GM18502 (cell line): ENCODE measurements at regions not wholly inside any gene's neighbourhood (a gene's known extent, or its start where the extent isn't known, plus 50 kb on each side); places are given as distances from the start of the nearest gene placed in this dataset.

Experiments used
- ATAC-seq: cut with Tn5 transposase; IDR thresholded peaks from one replicate; pipeline ENCODE4 v1.9.1; 2021; ENCODE audit warnings: mild to moderate bottlenecking; ENCODE audit not compliant: unreplicated experiment, poor library complexity

DNA sequence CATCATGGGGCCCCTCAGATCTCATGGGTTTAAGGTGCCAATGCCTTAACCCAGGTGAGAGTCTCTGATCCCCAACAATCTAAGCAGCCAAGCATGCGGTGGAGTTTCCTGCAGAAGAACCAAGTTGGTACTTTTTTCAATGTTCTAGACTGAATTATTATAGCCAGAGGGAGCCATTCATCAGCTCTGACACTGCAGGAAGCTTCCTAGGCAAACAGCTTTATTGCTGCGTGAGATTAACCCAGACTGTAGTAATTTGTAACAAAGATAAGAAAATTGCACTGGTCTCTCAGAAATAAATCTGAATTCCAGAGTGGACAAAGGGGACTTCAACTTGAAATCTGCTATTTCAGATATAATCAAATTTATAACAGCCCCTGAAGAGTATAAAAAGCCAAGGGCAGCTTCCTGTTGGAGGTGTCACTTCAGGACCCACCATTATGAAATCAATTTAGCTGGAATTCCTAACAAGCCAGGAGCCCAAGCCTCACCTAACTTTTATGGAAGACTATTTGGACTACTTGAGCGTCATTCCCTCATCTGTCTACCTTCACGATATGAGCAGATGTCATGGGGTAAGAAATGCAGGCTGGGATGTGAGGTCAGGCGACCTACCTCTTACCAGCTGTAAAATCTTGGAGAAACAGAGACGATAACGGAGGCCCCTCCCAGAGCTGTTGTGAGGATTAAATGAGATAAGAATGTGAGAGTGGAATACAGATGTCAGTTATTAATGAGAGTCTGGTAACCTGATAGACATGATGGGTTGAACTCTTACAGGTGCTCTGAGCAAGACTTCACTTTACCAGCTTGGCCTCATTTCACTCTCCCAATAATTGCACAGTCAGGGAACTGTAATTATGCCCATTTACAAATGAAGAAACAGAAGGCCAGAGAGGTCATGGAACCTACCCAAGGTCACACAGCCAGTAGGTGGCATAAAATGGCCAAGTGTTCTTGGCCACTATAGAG is 135.1 kb downstream of the RRAGC start:
- no peak for ATAC-seq

- no peak for ATAC-seq
Observed at GRCh38 chr1:38721816-38722215, 137.8 kb downstream of the RRAGC start.

- no peak for ATAC-seq
Observed at GRCh38 chr1:38719880-38720279, 139.7 kb downstream of the RRAGC start.

DNA sequence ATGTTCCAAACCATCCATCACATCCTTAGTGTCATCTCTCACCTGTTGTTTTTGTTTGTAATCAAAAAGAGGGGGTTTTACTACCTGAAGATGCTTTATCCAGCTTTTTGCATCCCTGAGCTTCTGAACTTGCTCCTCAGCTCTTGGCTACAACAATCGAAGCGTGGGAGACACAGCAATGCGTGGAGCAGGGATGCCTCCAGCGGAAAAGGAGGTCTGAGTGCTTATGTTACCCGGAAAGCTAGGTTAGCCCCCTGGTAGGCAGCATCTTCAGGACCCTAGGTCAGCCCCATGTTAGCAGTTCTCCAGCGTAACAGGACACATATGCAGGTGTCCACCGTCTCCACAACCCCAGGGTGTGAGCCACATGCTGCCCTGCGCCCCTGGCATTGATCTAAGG is 141.5 kb downstream of the RRAGC start:
- no peak for ATAC-seq

- ATAC-seq = no peak
Observed at GRCh38 chr1:38716229-38716628, 143.3 kb downstream of the RRAGC start.

DNA sequence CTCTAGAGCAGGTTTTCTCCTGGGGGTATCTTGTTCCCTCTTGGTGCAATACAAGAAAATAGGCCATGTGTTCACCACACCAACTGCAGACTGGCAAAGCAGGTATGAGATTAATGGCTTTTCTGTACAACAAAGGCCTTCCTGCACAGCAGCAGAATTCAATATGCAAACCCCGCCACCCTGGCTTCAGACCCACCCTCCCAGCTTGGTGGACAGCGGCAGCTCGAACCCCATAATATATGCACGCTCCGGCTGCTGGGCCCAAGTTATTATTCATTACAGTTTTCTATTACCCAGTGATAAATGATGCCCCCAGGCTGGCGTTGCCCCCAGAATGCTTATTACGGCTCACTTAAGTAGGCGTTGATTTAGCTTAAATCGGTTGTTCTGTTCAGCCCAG is 144.2 kb downstream of the RRAGC start:
- no peak for ATAC-seq

DNA sequence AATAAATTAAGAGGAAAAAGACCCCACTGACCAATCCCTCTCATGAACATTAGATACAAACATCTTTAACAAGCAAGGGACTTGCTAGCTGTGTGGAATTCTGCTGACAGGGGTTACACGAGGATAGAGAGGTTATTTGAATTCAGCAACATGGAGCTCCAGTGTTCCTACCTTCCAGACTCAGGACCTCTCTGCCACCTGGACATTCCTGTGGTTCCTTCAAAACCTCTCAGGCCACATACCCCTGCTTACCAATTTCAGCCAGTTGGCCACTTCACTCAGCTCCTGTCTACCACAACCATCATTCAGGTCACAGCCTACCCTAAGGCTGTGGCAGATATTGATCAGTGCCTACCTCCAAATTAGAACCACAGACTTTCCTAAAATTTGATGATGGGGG is 147.5 kb downstream of the RRAGC start:
- ATAC-seq = no peak

DNA sequence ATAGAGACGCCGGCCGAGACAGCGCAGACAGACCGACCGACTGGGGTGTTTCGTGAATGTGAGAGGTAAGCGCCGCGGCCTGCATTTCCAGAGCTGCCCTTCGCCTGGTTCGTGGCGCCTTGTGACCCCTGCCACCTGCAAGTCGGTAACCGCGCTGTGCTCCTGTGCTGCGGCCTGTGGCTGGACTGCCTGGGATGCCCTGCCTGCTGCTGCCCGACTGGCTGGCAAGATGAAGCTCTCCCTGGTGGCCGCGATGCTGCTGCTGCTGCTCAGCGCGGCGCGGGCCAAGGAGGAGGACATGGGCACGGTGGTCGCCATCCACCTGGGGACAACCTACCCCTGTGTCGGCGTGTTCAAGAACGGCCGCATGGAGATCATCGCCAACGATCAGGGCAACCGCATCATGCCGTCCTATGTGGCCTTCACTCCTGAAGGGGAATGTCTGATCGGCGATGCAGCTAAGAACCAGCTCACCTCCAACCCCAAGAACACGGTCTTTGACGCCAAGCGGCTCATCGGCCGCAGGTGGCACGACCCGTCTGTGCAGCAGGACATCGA is 150.8 kb downstream of the RRAGC start:
- no peak for ATAC-seq

- no peak for ATAC-seq
Observed at GRCh38 chr1:38701088-38701487, 158.5 kb downstream of the RRAGC start.

- no peak for ATAC-seq
Observed at GRCh38 chr1:38700077-38700470, 159.5 kb downstream of the RRAGC start.

GRCh38 chr1:38699330-38700076 is 160.1 kb downstream of the RRAGC start:
- ATAC-seq = no peak

DNA sequence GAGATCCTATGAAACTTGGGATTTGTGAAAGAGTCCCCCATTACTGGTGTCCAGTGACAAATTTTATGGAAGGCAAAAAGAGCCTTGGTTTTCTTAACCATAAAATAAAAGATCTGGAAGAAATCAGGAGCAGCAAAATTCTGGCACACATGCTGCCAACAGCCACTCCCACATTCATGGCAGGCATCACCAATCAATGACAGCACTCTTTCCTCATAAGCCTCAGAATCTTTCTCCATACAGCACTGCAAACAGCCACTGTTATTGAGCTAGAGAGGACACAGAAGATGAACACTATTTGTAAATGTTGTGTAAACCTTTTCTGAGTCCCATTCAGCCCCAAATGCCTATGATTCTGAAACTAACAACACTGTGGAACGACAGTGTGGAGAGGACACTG is 162.2 kb downstream of the RRAGC start:
- no peak for ATAC-seq

DNA sequence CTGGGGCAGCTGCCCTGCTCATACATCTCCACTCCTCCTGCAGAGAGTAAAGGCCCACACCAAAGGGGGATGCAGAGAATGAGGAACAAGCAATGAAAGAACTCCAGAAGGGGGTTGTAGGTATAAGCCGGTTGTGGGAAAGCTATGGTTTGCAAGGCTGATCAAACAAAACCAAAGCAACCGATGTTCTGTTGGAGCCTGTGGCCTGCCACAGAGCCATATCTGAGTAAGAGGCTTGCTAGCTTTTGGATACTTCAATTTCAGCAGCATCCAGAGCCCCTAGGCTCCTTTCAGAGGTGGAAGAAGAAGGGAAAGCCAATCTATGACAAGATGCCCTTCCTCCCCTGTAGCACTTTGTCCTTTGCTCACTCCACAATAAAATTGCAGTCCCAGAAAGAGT is 163.2 kb downstream of the RRAGC start:
- ATAC-seq = no peak

DNA sequence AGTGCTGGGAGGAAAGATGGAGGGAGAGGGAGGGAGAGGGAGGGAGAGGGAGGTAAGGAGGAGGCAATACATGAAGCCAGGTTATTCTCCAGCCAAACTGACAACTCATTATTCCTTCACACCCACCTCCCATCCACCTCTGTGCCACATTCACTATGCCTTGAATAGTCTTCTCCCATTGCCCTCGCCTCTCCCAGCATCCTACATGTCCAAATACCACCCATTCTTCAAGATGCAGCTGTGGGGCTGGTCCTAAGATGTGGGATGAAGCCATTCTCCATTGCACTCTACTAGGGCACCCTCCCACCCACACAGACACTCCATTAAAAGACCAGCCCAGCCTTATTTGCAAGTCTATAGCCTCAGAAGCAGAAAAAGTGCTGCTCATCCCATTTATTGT is 165.8 kb downstream of the RRAGC start:
- ATAC-seq = no peak

GRCh38 chr1:38693031-38693430 is 166.5 kb downstream of the RRAGC start:
- ATAC-seq = no peak

DNA sequence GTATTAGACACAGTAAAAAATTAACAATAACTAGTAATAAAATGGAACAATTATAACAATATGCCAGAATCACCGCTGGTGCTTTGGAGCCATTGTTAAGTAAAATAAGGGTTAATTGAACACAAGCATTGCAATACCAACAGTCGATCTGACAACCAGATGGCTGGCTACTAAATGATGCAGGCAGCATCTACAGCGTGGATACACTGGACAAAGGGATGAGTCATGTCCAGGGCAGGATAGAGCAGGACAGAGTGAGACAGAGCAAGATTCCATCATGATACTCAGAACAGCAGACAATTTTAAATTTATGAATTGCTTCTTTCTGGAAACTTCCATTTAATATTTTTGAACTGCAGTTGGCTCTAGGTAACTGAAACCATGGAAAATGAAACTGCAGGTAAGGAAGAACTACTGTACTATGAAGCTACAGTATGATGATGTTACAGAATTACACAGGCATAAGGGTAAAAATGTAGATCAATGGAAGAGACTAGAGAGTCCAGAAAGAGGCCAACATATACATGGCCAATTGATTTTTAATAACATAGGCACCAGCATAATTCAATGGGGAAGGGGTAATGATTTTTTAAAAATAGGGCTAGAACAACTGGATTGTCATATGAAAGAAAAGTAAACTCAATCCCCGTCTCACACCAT is 168.7 kb downstream of the RRAGC start:
- ATAC-seq = no peak

DNA sequence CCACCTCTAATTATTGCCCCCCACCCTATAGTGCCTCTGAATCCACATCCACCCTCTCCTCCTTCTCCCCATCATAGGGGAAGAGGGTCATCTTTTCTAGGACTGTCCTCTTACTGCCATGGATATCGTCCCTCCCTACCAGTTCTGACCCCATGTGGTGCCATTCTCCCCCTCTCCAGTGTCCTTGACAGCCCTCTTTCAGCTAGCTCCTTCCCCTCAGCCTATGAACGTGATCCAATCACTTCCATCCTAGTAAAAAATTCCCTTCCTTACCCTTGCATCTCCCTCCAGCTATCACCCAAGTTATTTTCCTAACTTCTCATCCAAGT is 172.7 kb downstream of the RRAGC start:
- ATAC-seq = no peak

DNA sequence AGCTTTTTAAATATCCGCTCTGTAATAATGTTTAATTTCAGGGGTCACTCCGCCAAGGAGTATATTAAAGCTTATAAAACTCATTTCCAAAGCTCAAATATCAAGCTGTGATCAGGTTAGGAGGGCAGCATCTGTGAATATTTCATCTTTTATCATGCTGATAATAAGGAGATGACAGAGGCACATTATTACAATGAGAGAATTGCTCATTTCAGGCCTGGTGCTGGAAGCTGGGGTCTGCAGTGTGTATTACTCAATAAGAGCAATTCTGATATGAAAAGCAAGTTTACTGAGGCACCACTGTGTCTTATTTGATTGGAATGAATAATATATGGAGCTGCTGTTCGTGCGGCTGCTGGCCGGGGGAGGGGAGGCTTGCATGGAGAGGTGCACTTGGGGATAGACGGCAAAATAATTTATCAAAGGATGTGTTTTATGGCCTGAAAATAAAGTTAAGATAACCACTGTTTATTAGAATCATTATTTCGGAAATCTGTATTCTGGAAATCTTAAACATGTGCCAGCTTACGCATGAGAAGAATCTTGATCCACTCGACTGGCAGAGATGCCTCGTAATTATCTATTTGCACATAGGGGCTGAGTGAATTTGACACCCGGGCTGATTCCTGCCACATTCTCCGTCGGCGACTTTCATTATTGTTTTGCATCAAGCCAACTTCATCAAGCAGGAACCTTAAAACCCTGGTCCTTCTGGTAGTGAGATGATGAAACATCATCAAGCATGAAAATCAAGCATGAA is 173.2 kb downstream of the RRAGC start:
- ATAC-seq = no peak

GRCh38 chr1:38685388-38685787 is 174.2 kb downstream of the RRAGC start:
- ATAC-seq = no peak
